GM19397 (cell line): ENCODE measurements at regions not wholly inside any gene's neighbourhood (a gene's known extent, or its start where the extent isn't known, plus 50 kb on each side); places are given as distances from the start of the nearest gene placed in this dataset.

ENCODE experiments used
- ATAC-seq: cut with Tn5 transposase; IDR thresholded peaks from one replicate; pipeline ENCODE4 v1.9.1; 2021; ENCODE audit warnings: mild to moderate bottlenecking, moderate library complexity; ENCODE audit not compliant: unreplicated experiment

DNA sequence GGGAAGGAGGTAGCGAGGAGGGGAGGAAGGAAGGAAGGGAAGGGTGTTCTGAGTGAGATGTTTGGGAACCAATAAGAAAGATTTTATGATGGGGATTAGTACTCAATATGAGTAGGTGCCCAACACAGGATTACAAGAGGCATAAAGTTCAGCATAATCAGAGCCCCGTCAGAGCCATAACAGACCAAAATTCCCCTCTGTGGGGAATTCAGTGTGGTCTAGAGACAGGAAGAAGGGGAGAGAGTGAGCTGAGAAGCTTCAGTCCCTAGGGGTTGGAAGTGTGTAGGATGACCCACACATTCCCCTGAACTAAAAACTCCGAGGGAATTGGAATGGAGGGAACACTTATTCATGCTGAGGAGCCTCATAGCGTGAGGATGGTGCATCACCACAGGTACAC lies 160.3 kb upstream of the SASH1 start:
- no peak for ATAC-seq

DNA sequence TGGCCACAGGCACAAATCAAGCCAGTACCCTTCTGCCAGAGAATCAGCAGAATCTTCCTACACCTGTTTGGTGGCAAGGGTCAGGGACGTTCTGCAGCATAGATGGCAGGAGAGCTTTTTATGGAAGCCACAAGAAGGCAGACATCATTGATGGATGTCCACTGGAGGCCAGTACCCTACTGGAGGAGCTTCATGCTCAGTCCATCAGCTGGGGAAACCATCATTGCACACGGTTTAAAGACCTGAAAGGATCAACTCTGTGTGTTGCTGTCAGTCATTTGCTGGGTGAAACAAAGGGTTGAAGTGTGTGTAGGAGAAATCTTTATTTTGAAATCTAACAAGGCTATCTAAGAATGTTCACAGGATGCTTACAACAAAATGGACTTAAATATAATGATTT lies 158.9 kb upstream of the SASH1 start:
- ATAC-seq: no peak

DNA sequence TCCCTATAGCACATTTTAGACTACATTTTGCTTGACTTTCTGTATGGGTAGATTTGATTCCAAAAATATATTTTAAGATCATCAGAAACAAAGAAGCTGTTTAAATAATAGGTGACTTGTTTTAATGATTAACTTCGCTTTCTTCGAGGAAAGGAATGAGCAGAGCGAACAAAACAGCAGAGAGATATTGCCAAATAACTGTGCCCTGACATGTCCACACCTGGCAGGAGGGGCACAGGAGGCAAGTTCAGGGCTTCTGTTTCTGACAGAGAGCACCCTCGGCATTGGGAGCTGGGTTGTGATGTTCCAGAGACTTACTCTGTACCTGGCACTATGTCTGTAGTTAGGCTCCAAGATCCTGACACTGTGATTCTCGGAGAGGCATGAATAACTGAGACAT lies 155.7 kb upstream of the SASH1 start:
- ATAC-seq: no peak

DNA sequence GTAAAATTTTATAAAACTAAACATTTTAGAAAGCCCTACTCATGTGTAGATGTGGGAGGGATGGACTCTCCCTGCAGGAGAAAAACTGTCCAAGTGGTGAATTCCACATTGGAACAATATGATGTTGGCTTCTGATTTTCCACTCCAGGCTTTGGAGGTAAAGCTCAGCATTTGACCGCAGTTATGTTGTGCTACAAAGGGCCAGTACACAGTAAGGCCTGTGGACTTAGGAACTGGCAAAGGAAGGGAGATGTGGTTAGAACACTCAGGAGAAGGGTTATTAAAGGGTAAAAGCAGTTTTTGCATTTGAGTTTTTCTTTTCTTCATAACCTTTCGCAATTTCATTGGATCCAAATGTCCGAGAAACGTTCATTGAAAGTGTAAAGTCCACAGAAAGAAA lies 150.3 kb upstream of the SASH1 start:
- ATAC-seq: no peak

DNA sequence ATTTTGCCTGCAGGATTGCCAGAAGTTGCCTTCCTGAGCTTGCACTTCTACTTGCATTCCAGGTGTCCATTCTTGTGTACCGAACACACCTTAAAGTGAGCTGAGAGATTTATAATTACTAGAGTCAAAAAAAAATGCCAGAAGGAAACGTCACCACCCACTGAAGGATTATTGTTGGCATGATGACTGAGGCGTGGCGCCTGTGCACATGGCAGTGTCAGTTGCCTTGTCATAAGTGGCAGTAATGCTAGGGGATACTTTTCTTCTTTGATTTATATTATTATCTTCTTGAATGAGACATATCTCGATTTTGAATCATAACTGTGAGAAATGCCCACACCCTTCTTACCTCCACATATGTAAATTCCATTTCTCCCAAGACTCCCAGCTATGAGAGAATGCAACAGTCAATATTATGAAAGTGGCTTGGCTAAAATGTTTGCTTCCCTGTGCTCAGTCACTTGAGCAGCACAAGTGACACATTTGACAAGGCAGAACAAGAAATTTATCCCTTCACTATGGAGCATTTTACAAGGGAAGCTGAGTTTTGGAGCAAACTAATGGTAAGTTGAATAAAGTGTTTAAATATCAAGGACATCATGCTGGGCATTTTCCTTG lies 149.5 kb upstream of the SASH1 start:
- ATAC-seq: no peak

DNA sequence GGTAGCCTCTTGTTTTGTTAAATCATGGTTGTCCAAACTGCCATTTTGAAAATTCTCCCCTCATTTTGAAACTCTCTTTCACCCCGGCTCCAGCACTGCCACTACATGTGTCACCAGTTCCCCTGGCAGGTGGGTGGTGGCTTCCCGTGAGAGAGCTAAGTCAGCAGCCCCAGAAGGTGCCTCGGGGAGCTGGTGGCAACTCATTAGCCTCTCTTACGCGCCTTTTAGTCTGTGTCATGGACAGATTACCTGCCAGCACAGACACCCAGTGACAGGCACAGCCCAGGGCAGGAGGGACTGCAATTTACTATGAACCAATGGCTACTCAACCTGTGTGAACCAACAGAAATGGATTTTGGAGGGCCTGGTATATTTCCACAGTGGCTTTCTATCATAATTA lies 147.1 kb upstream of the SASH1 start:
- no peak for ATAC-seq

DNA sequence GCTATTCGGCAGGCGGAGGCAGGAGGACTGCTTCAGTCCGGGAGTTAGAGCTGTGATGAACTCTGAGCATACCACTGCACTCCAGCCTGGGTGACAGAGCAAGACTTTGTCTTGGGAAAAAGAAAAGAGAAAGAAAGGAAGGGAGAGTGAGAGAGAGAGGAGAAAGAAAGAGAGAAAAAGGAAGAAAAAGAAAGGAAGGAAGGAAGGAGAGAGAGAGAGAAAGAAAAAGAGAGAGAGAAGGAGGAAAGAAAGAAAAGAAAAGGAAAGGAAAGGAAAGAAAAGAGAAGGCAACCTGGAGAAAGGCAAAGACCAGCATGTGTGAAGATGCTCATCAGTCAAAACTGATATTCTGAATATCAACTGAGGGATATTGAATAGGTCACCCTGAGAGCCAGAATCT lies 143.1 kb upstream of the SASH1 start:
- no peak for ATAC-seq

DNA sequence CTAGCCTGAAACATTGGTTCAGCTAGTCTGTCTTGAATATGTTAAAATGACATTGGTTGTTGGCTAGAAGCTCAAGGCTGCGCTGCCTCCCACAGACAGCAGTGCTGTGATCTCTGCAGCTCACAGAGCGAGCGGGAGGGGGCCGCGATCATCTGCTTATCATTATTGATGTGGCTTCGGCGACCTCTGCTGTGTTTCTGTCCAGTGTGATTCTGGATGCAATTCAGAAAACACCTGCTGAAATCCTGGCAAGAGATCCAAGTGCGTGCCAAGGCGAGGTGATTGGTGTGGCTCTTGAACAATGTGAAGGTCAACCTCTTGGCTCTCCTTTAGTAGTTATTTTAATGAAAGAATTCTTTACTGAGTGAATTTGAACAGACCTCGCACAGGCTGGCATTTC lies 142.3 kb upstream of the SASH1 start:
- ATAC-seq: no peak

DNA sequence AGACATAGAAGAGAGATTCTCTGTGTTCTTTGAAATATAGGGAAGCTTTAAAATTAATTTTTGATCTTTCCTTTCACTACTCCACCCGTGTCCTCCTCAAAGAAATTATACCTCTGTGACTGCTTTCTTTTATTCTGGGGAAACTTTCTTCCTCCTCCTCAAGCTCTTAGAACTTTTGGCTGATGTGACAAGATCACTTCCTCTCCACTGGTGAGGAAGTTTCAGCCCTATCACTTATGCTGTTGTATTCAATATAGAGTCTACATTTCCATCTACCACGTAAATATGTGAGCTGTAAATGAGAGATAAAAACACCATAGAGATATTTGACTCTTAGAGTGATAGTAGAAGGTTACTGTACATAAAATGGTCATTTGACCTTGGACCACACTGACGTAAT lies 141.9 kb upstream of the SASH1 start:
- no peak for ATAC-seq

DNA sequence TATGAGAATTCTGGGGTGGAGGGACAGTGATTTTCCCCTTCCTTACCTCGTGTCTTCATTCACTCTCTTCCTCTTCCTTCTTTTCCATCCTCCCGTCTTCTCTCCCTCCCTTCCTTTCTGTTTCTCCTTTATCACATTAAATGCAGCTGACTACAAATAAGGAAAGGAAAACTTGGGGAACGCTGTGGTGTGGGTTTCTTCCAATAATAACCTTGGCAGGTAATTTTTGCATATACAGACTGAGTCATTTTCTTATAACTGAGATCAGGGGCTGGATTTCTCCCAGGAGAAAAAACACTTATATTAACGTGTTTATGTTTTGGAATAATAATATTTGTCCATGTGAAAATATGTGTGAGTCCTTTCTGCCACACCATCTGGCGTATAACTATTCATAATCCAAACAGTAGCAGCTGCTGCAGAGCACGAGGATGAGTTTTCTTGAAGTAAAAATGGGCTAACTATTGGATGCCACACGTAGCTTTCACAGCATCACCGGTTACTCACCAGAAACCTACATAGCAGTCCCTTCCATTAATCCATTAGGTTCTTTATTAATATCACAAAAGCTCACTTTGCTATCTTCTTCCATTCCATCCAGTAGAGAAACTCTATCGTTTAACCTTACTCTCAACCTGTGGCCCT lies 139.2 kb upstream of the SASH1 start:
- ATAC-seq: no peak

DNA sequence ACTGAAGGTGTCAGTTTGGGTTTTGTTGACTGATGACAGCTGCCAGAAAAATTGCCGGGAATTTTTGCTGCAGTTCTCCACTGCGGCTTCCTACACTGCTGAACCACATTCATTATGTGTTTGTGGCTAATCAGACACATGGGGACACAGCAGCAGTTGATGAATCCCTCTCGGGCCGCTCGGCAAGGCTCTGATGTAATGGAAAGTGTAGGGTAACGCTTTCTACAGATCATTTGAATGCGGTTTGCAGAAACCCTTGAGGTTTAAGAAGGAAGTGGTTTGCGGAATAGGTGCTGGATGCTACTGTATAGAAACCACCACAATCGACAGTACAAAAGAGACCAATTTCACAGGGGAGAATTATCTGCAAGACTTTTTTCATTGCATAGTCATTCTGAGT lies 138.7 kb upstream of the SASH1 start:
- ATAC-seq: peak; percentile 97

DNA sequence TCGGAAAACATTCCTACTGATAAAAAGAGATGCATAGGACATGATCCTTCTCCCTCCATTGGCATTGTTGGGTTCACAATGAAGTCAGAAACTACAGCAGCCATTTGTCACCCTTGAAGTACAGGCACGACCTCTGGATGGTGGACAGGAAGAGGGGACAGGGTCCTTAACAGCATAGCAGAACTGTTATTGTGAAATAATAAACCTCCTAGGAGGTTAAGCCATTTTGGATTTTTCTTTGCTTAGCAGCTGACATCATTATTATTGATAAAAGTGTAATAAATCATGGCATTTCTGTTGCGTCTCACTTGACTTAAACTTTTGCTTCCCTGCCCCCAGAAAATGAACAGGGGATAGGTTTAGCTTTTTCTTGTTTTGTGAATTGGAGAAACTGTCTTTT lies 134.3 kb upstream of the SASH1 start:
- no peak for ATAC-seq

DNA sequence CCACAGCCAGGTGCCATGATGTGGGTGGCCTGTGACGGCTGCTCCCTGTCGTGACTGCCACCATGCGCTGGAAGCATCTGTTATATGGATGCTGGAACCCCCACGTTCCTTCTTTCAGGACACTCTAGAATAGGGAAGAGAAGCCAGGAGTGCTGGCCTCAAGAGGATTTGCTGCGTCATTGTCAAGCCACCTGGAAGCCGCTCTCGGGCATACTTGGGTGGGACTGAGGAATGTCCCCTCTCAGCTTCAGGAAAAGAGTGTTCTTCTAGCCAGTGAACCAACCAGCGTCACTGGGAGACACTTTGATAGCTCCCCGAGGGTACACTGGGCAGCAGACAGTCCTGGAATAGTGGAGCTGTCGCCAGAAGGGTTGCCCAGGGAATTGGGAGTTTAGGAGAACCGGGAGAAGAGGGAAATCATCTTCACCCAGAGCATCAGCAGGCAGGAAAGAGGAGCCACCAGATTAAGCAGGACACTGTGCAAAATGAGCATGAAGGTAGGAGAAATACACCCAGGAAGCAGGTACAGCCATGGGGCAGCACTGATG lies 130.8 kb upstream of the SASH1 start:
- ATAC-seq: no peak

DNA sequence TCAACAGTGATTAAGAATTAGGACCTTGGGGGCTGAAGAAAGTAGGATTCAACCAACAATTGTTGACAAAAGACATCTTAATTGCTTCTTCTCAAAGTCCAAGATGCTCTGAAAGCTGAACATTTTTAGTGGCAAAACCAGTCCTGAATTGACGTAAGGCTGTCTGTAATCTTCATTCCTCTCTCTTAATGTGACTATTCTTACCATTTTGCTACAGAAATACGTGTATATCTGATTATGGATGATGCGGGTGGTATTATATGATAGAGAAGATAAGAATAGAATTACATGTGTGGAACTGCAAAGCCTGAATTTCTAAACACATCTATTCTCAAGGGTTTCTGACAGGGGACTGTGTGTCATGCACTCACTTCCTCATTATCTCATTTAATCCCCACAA lies 130.3 kb upstream of the SASH1 start:
- no peak for ATAC-seq

DNA sequence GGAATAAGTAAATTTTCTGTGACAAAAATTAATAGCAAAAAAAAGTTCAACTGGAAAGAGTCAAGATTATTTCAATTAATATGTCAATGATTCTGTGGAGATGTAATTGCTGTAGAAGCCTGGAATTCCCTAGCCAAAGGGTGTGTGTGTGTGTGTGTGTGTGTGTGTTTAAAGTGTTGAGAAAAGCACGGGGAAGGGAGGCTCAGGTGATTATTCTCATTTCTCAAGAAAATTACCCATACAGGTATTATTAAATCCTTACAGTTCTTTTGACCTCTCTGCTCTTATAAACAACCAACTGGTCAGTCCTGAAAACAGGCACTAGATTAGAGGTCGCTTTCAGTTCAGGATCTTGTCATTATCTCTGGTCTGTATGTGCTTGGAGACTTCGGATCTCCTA lies 129.3 kb upstream of the SASH1 start:
- no peak for ATAC-seq

DNA sequence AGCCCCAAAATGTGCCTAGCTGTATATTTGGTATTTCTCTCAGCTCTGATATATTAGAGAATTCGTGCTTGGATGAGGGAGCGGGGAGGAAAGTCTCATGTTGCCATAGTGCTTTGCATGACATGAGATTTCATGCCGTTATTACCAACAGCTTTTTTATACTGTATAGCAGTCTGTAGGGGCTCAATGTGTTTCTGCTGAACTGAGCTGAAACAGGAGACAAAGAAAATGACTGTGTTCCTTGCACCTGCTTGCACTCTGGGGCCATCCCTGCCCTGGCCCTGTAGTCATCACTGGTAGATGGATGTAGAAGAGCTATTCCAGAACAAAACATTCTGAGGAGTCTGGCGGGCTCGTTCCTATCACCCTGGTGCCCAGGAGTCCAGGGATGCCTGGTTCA lies 128.0 kb upstream of the SASH1 start:
- ATAC-seq: no peak

DNA sequence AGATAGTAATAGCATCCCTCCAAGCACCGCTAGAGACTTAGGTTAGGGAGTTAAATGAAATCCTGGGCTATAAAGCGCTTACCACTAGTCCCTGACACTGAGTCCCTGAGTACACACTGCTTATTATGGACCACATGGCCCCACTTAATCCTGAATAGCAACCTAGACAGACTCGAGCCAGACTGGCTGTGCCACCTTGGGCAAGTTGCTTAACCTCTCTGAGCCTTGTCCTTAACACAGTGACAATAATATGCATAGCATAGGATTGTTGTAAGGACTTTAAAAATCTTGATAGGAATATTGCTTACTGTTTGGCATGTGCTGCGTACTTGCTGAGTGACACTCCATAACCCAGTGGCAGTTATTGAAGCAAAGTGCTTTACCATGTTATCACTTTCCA lies 125.6 kb upstream of the SASH1 start:
- no peak for ATAC-seq

DNA sequence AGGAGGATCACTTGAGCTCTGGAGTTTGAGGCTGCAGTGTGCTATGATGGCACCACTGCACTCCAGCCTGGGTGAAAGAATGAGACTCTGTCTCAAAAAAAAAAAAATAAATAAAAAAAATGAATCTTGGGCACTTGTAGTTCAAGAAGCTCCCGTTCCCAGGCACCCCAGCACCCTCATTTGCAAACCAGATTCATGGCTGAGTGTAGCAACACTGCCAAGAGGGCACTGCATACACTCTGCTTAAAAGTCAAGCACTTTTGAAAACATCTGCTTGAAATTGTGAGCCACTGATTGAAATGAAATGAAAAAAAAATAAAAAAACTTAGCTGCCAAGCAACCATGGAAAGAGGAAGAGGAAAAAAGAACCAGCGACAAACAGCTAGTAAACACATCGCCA lies 124.7 kb upstream of the SASH1 start:
- ATAC-seq: no peak

DNA sequence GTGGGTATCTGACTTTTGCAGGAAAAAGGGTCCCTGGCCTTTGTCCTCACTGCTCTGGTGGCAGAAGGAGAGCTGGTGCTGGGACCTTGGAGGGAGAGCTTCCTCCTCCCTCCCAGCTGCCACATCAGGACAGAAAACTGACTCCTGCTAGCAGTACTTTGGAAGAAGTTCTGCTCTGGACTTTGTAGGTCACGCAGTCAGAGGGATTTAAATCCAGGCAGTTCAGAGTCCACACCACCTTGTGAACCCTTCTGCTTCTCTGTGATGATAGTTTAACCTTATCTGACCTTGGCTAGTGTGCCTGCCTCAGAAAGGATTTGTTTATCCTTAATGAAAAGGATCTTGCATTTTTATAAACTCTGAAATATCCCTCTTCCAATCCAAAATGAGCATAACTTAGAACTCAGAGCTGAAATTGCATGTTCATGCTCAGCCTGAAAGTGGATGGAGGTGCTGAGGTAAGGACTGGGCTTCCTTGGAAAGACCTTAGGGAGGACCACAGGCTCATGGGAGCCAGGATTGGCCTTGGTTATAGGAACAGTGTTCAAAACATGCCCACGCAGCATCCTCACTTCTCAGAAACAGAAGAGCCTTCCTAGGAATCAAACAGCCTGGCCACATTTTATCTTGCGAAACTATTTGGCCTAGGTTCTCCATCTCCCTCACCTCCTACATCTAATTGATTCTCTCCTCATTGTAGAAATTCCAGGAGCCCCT lies 123.9 kb upstream of the SASH1 start:
- ATAC-seq: no peak

DNA sequence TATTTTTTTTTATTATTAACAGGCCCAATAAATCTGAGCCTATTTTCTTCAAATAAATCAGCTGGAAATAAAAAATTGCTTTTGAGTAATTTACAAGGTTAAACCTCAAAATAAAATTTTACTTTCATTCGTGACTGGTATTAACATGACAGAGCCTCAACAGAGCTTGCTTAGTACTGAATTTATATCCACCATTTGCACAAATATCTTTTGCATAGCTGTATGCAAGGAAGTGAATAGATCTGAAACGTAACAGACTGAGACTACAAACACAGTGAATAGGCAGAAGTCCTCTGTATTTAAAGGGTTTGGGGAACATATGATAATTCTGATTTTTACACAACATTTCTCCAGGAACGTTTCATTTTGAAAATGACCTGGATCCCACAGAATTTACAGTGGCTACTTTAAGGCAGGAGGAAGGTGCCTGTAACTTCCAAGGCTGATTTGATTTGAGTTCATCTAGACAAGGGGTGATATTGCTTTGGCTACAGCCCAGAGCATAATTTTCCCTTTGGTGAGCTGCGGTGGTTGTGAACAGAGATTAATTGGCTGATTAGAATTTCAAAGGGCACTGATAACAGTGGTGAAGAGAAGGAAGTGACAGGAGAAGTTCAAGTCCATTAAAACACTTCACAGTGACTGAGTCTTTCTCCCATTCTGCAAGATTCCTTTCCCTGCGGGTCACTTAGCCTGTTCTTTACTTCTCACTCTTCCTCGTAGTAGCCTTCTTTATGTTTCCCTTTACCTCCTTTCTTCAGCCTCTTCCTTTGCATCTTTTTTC lies 121.2 kb upstream of the SASH1 start:
- ATAC-seq: no peak

DNA sequence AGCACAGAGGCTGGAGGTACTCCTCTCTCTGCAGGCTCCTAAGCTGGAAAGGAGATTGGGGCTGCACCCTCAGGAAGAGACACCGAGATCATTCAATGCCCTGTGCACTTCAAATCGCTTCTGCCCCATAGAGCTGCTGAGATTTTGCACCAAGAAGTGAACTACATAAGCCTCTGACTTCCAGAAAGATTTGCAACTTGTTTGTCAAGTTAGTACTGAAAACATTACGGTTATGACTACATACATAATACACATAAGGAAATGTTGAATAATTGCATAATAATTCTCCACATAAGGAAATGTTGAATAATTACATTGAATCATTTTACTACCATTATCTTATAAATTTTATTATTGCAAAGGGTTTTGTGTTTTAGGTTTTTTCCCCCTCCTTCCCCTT lies 120.3 kb upstream of the SASH1 start:
- no peak for ATAC-seq

DNA sequence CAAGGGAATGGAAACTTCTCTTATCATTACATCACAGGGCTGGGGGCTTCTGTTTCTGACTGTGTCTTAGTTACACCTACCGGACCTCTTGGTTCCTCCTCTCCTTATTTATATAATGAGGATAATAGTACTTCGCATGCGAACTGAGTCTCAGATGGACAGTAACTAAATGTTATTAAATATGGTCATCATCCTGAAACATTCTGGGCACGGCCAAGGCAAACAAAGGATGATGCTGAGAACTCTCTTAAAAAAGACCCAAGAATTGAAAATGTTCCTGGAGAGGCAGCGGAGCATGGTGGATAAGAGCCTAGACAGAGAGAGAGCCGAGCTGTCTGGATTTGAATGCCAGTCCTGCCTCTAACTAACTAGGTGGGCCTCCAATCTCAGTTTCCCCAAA lies 119.8 kb upstream of the SASH1 start:
- ATAC-seq: no peak
